IPS-18c (cell line): ENCODE measurements at regions not wholly inside any gene's neighbourhood (a gene's known extent, or its start where the extent isn't known, plus 50 kb on each side); places are given as distances from the start of the nearest gene placed in this dataset.

Experiments used
- H3K4me3 ChIP-seq: 2 replicates; pipeline ENCODE4 v1.7.0; 2013; ENCODE audit warnings: low read depth, mild to moderate bottlenecking, low read length, moderate library complexity; ENCODE audit not compliant: insufficient read depth
- H3K9me3 ChIP-seq: one replicate; pipeline ENCODE4 v1.6.1; 2013; ENCODE audit warnings: mild to moderate bottlenecking, low read length, moderate library complexity; ENCODE audit not compliant: control insufficient read depth, insufficient read depth

- H3K4me3 ChIP-seq = no peak overlapping the region
- H3K9me3 ChIP-seq = no peaks in the 10 kb centered on the region
These were observed 770.7 kb upstream of the ALCAM start for GRCh38 chr3:104596054-104596453.

GRCh38 chr3:104596551-104596950 is 770.2 kb upstream of the ALCAM start:
- H3K9me3 ChIP-seq = no peaks in the 10 kb centered on the region
- no peak overlapping the region for H3K4me3 ChIP-seq

GRCh38 chr3:104598848-104599511 is 767.7 kb upstream of the ALCAM start:
- Histone ChIP-seq H3K9me3 (no peaks in the 10 kb centered on the region), H3K4me3 (no peak overlapping the region)

- no peak overlapping the region for H3K4me3 ChIP-seq
- no peaks in the 10 kb centered on the region for H3K9me3 ChIP-seq
These were observed 762.2 kb upstream of the ALCAM start for GRCh38 chr3:104604326-104605010.

GRCh38 chr3:104606812-104607211 is 759.9 kb upstream of the ALCAM start:
- Histone ChIP-seq H3K4me3 (no peak overlapping the region), H3K9me3 (no peaks in the 10 kb centered on the region)

DNA sequence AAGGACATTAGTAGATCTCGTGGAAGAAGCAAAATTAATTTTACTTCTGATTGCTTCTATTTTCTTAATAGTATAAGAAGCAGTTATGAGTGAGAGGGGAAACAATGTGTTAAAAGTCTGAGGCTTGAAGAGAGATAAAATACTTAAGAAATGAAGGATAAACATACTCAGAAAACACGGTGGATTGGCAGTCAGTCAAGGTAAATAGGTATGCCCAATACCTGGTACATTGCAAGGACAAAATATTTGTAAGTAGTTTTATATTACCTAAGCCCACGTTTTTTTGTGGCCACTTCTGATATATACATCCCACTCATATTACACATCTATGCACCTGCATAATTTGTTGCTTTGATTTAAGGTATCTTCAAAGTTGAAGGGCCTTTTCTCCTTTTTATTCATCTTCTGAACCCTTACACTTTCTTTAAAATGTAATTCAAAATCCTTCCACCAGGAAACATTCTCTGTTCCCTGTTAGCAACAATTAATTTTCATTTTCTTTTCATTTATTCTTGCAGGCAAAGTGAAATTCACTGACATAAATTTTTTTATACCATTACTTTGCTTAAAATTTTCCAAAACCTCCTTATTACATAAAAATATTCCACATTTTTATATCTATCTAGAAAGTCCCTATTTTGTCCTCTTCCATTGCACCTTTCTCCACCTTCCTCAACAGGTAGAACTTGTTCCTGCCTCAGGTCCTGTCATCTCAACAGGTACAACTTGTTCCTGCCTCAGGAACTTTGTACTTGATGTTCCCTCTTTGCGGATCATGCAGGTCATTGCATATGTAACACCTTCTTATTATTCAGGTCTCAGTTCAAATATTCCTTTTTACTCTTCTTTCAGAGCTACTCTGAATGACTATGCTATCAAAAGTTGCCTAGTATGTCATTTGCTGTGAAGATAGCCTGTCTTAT is 755.7 kb upstream of the ALCAM start:
- H3K4me3 ChIP-seq = no peak overlapping the region
- H3K9me3 ChIP-seq = no peaks in the 10 kb centered on the region

DNA sequence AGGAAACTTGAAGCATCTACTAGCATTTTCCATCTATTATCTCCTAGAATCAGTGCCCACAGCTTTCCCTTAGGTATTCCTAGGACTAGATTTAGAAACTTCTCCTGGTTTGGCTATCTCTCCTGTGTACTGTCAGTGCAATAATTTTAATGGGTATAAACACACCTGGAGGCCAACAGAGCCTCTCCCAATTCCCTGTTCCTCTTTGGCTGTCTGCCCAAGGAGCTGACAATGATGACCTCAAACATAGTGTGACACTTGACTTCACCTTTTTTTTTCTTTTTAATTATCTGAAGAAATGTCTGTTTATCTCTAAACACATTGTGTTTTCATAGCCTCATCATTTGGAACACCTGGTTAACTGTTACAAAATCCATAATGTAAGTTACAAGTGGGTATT is 754.5 kb upstream of the ALCAM start:
- no peaks in the 10 kb centered on the region for H3K9me3 ChIP-seq
- H3K4me3 ChIP-seq = no peak overlapping the region

GRCh38 chr3:104614564-104614963 is 752.1 kb upstream of the ALCAM start:
- H3K4me3 ChIP-seq = no peak overlapping the region
- H3K9me3 ChIP-seq = no peaks in the 10 kb centered on the region

DNA sequence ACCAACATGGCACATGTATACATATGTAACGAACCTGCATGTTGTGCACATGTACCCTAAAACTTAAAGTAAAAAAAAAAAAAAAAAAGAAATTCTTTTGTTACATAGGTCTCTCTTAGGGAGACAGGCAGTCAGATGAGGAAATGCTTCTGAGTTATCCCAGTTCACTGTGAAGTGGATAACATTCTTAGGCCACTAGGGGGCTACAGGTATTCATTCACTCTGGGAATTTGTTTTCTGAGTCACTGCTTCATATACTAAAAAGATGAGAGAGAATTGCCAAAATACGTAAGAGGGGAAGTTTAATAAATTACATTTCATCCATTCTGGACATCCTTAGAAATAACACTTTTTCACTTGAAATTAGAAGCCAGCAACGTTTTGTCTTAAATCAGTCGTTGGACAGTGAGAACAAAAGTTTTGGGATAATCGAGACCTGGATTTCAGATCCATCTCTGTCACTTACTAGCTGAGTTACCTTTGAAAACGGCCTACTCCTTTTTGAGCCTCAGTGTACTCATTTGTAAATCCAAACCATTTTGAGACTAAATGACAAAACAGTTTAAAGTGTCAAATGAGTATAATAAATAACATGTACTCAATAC is 738.4 kb upstream of the ALCAM start:
- H3K4me3 ChIP-seq = no peak overlapping the region
- peaks cover 5% of the 10 kb centered on the region for H3K9me3 ChIP-seq

GRCh38 chr3:104629038-104629437 is 737.7 kb upstream of the ALCAM start:
- Histone ChIP-seq H3K9me3 (peaks cover 5% of the 10 kb centered on the region), H3K4me3 (no peak overlapping the region)

DNA sequence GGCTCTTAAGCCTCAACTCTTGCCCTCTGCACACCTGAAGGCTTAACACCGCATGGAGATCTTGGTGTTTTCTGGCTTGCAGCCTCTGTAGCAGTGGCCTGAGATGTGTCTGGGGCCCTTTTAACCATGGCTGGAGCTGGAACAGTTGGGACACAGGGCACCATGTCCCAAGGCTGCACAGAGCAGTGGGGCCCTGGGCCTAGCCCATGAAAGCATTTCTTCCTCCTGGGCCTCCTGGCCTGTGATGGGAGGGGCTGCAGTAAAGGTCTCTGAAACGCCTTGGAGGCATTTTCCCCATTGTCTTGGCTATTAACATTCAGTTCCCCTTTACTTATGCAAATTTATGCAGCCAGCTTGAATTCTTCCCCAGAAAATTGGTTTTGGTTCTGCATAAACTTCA is 735.5 kb upstream of the ALCAM start:
- peaks cover 5% of the 10 kb centered on the region for H3K9me3 ChIP-seq

GRCh38 chr3:104632521-104632920 is 734.2 kb upstream of the ALCAM start:
- peaks cover 5% of the 10 kb centered on the region for H3K9me3 ChIP-seq
- H3K4me3 ChIP-seq = no peak overlapping the region

More for the DNA sequence above, 735.5 kb upstream of the ALCAM start:
- H3K4me3 ChIP-seq = no peak overlapping the region

DNA sequence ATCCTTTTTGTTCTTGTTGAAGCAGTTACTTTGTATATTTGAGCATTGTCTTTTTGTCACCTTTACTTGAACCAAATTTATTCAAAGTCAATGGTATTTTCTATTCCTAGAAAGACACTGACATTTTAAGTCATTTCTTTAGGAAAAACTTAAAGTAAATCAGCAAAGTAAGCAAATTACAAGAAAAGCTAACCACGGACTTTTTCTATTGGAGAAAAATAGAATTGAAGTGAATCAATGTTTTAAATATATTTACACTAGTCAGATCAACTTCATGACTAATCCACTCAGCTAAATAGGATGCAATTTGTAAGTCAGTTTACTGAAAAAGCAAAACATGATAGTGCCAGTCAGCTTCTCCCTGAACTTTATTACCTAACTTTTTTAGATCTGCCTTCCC is 733.8 kb upstream of the ALCAM start:
- peaks cover 5% of the 10 kb centered on the region for H3K9me3 ChIP-seq
- no peak overlapping the region for H3K4me3 ChIP-seq

- Histone ChIP-seq H3K4me3 (no peak overlapping the region), H3K9me3 (peaks cover 3% of the 10 kb centered on the region)
These were observed 730.7 kb upstream of the ALCAM start for GRCh38 chr3:104635872-104636580.

DNA sequence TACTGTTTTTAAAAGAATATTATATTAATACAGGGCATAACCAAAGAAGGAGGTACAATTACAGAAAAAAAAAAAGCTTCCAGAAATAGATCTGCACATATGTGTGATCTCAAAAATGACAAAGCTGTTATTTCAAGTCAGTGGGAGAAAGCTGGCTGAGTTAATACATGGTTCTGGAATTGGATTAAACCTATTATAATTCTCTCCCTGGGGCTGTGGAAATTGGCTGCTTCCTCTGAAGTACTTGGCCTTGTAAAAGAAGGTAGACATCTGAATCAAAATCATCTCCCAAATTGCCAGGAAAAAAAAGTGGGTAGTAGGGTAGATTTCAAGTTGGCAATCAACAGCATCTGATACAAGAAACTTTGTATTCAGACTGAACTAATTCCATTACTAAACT is 723.9 kb upstream of the ALCAM start:
- Histone ChIP-seq H3K4me3 (no peak overlapping the region), H3K9me3 (no peaks in the 10 kb centered on the region)

DNA sequence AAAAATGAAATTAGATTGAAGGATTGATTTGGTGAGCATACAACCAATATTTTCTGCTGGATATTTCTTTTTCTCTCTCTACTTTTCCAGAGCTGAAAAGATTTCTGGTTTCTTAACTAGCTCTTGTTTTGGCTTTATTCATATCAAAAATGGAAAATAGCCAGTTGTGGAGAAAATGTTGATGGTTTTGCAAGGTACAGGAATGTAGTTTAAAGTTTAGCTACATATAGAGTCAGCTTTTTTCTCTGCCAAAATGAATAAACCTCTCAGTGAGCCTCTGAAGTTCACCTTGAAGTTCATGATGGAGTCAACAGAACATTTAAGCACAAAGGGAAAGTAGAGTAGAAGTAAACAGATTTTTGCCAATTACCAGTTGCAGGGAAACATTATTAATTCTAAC is 720.5 kb upstream of the ALCAM start:
- H3K9me3 ChIP-seq = no peaks in the 10 kb centered on the region
- no peak overlapping the region for H3K4me3 ChIP-seq

- no peaks in the 10 kb centered on the region for H3K9me3 ChIP-seq
These were observed 717.9 kb upstream of the ALCAM start for GRCh38 chr3:104648823-104649222.

More at GRCh38 chr3:104648823-104649222, 717.9 kb upstream of the ALCAM start:
- H3K4me3 ChIP-seq = no peak overlapping the region
